CD4-positive, alpha-beta T cell (primary cell): ENCODE measurements at regions not wholly inside any gene's neighbourhood (a gene's known extent, or its start where the extent isn't known, plus 50 kb on each side); places are given as distances from the start of the nearest gene placed in this dataset.

Experiments
- ATAC-seq: fragments of 200-7000 bp; cut with Tn5 transposase; one replicate; pipeline ENCODE4 v1.10.0; 2022; ENCODE audit warnings: mild to moderate bottlenecking; ENCODE audit not compliant: poor library complexity
- CTCF ChIA-PET: fragments of 350-600 bp; sonication (Branson Sonifier 250); formaldehyde crosslinking; loops from one replicate; lab custom pipeline; 2021; ENCODE audit warnings: antibody characterized with exemption, inconsistent platforms; lab: Charles Lee
- POLR2A ChIA-PET: fragments of 350-600 bp; sonication (Branson Sonifier 250); formaldehyde crosslinking; loops from one replicate; lab custom pipeline; 2021; ENCODE audit warnings: antibody characterized with exemption, inconsistent platforms; lab: Charles Lee
- DNase-seq, 14 experiments: peaks; one replicate each; pipeline ENCODE4 v3.0.0-alpha.2; 2013 to 2020; ENCODE audit warnings: mixed read lengths in 2 of 14
- H3K27ac ChIP-seq, 2 donors: one replicate each; pipeline versions ENCODE4 v1.5.1 to v1.7.0; 2013; ENCODE audit warnings: low read length in 2 of 2, low read depth in 1 of 2, mild to moderate bottlenecking in 1 of 2
- H3K27me3 ChIP-seq, 2 experiments: 1 replicate in 1 of 2; 2 replicates in 1 of 2; pipeline versions ENCODE4 v1.6.1 to v1.7.0; 2013; ENCODE audit warnings: low read length in 2 of 2, control low read depth in 1 of 2, mild to moderate bottlenecking in 1 of 2, moderate library complexity in 1 of 2; ENCODE audit not compliant: insufficient read depth in 2 of 2, control insufficient read depth in 1 of 2
- H3K36me3 ChIP-seq: one replicate; pipeline ENCODE4 v1.6.1; 2013; ENCODE audit warnings: low read length, control low read depth; ENCODE audit not compliant: insufficient read depth
- H3K4me1 ChIP-seq: one replicate; pipeline ENCODE4 v1.6.1; 2013; ENCODE audit warnings: low read length, control low read depth; ENCODE audit not compliant: insufficient read depth
- H3K4me3 ChIP-seq: one replicate; pipeline ENCODE4 v1.5.1; 2013; ENCODE audit warnings: mild to moderate bottlenecking, low read length, moderate library complexity
- H3K9me3 ChIP-seq, 2 experiments: 1 replicate in 1 of 2; 2 replicates in 1 of 2; pipeline versions ENCODE4 v1.6.1 to v1.7.0; 2013; ENCODE audit warnings: low read length in 2 of 2, mild to moderate bottlenecking in 2 of 2, control low read depth in 1 of 2, moderate library complexity in 1 of 2; ENCODE audit not compliant: control insufficient read depth in 1 of 2, insufficient read depth in 1 of 2
- H3K27ac Mint-ChIP-seq: one replicate; pipeline ENCODE4 v1.8.0; 2020; ENCODE audit warnings: mixed read lengths
- H3K27me3 Mint-ChIP-seq: one replicate; pipeline ENCODE4 v1.8.0; 2021; ENCODE audit warnings: mixed read lengths
- H3K36me3 Mint-ChIP-seq: one replicate; pipeline ENCODE4 v1.8.0; 2021; ENCODE audit warnings: low read depth, mixed read lengths
- H3K4me1 Mint-ChIP-seq: one replicate; pipeline ENCODE4 v1.8.0; 2021; ENCODE audit warnings: low read depth, mixed read lengths
- H3K4me3 Mint-ChIP-seq: one replicate; pipeline ENCODE4 v1.8.0; 2020; ENCODE audit warnings: mild to moderate bottlenecking, mixed read lengths
- H3K9me3 Mint-ChIP-seq: one replicate; pipeline ENCODE4 v1.8.0; 2020; ENCODE audit warnings: mixed read lengths
- CTCF ChIP-seq: fragments of 200-600 bp; IDR thresholded peaks from one replicate; pipeline ENCODE4 v1.8.0; 2022; ENCODE audit warnings: antibody characterized with exemption, mild to moderate bottlenecking
- intact Hi-C, 2 experiments: fragments of 100-400 bp; cut with DNase I in 1 of 2; cut with micrococcal nuclease in 1 of 2; formaldehyde crosslinking; loops; one replicate each; pipeline versions ENCODE4 v1.15.1 to v1.9.0; 2023 to 2025; cut with DNase I, micrococcal nuclease

- no peak overlapping the region for H3K27ac Mint-ChIP-seq
- Histone ChIP-seq H3K27me3 (no peaks in the 10 kb centered on the region), H3K27ac (no peak overlapping the region), H3K9me3 (peaks cover 0 to 4% of the 10 kb centered on the region in 2 experiments), H3K4me3 (no peak overlapping the region), H3K4me1 (no peaks in the 10 kb centered on the region), H3K36me3 (no peaks in the 10 kb centered on the region)
- no peak for TF ChIP-seq CTCF
- H3K4me3 Mint-ChIP-seq: no peak overlapping the region
- no peaks in the 10 kb centered on the region for H3K4me1 Mint-ChIP-seq
- DNase-seq: no peak
- intact Hi-C loops: no loop called here
- ChIA-PET POLR2A (no interaction called here), CTCF (no interaction called here)
- no peaks in the 10 kb centered on the region for H3K36me3 Mint-ChIP-seq
- no peaks in the 10 kb centered on the region for H3K27me3 Mint-ChIP-seq
- H3K9me3 Mint-ChIP-seq: peaks cover 2% of the 10 kb centered on the region
- ATAC-seq: no peak
Observed at GRCh38 chr9:29150606-29151005, 1577.3 kb upstream of the C9orf72 start.

DNA sequence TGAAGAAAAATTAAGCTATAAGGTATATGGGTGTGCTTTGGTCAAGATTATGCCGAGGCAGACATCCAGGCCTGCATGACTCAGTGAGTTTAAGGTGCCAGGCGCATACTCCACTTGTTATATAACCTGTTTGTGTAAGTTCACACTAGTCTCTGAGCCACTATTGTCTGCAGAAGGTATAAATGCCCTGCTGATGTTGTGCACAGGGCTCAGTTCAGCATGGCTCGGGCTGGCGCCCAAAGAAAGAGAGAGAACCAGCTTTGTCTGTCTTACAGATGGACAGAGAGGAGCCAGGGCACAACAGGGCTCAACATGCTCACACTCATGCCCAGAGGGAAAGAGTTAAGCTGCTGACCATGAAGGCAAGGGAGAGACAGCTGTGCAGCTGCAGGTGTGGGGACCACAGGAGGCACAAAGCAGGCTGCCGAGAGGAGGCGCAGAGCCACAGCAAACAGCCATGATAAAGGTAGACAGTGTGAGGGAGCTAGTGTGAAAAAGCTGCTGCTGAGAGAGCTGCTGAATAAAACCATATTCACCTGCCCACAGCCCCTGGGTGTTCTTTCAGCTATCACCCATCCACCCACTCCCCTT lies 1587.6 kb upstream of the C9orf72 start:
- no peak for TF ChIP-seq CTCF
- H3K4me3 Mint-ChIP-seq: no peak overlapping the region
- no peak overlapping the region for H3K4me3 ChIP-seq
- H3K27ac Mint-ChIP-seq: no peak overlapping the region
- no peaks in the 10 kb centered on the region for H3K4me1 ChIP-seq
- intact Hi-C loops: no loop called here
- POLR2A ChIA-PET: no interaction called here
- CTCF ChIA-PET: no interaction called here
- H3K27ac ChIP-seq: no peak overlapping the region
- ATAC-seq: no peak
- no peak for DNase-seq
- H3K4me1 Mint-ChIP-seq: no peaks in the 10 kb centered on the region
- H3K36me3 ChIP-seq: no peaks in the 10 kb centered on the region
- no peaks in the 10 kb centered on the region for H3K27me3 Mint-ChIP-seq
- H3K9me3 ChIP-seq: peaks cover 0 to 6% of the 10 kb centered on the region in 2 experiments
- H3K36me3 Mint-ChIP-seq: no peaks in the 10 kb centered on the region
- H3K9me3 Mint-ChIP-seq: peaks cover 8% of the 10 kb centered on the region
- no peaks in the 10 kb centered on the region for H3K27me3 ChIP-seq

DNA sequence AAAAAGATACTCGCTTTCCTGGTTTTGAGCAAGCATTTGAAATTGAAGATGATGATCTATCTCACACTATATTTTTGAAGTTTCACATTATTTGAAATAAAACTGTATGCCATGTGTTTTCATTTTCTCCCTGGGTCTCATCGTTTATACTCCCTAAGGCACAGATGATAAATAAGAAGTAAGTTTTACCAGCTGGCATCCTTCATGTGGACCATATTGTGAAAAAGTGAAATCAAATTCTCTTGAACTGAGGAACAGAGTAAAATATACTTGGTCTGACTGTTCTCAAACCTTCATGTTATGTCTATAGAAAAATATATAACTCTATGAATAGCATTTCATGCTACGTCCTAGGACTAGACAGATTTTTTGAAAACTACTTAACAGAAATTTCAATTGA lies 1600.9 kb upstream of the C9orf72 start:
- DNase-seq: no peak
- Mint-ChIP-seq H3K9me3 (no peaks in the 10 kb centered on the region), H3K36me3 (no peaks in the 10 kb centered on the region)

More for the DNA sequence above, 1600.9 kb upstream of the C9orf72 start:
- Histone ChIP-seq H3K27me3 (no peaks in the 10 kb centered on the region), H3K9me3 (no peaks in the 10 kb centered on the region), H3K4me1 (no peaks in the 10 kb centered on the region), H3K27ac (no peak overlapping the region), H3K36me3 (no peaks in the 10 kb centered on the region), H3K4me3 (no peak overlapping the region)
- no peak for TF ChIP-seq CTCF
- H3K27me3 Mint-ChIP-seq: no peaks in the 10 kb centered on the region
- ATAC-seq: no peak
- ChIA-PET CTCF (no interaction called here), POLR2A (no interaction called here)
- intact Hi-C loops: no loop called here
- H3K4me3 Mint-ChIP-seq: no peak overlapping the region
- no peaks in the 10 kb centered on the region for H3K4me1 Mint-ChIP-seq
- H3K27ac Mint-ChIP-seq: no peak overlapping the region
